ENCODE measurements at regions not wholly inside any gene's neighbourhood (a gene's known extent, or its start where the extent isn't known, plus 50 kb on each side); places are given as distances from the start of the nearest gene placed in this dataset.
"Not testable (repeated sequence)": the region's sequence is repeated elsewhere in the genome, so short reads cannot be mapped to it uniquely, and the experiment has no call there.

- Histone ChIP-seq H3K36me3 (ENCODE audit: control insufficient read depth, insufficient read depth, low read length) (no peaks in the 10 kb centered on the region), H3K27ac (ENCODE audit: low read depth, low read length) (no peak overlapping the region), H3K4me1 (ENCODE audit: control insufficient read depth, insufficient read depth, low read length) (no peaks in the 10 kb centered on the region), H3K9me3 (ENCODE audit: control insufficient read depth, insufficient read depth, low read length) (no peaks in the 10 kb centered on the region), H3K4me3 (ENCODE audit: low read depth, low read length) (no peak overlapping the region), H3K27me3 (ENCODE audit: control insufficient read depth, insufficient read depth, low read length) (no peaks in the 10 kb centered on the region)
- no peak for DNase-seq (ENCODE audit: low read depth in 4 of 6, low spot score in 6 of 6)
- no CpG with 5 or more reads among the region's 4 CpGs for WGBS (ENCODE audit: insufficient coverage)
Measured at GRCh38 chr10:14431868-14432267, 101.1 kb upstream of the FRMD4A start.

DNA sequence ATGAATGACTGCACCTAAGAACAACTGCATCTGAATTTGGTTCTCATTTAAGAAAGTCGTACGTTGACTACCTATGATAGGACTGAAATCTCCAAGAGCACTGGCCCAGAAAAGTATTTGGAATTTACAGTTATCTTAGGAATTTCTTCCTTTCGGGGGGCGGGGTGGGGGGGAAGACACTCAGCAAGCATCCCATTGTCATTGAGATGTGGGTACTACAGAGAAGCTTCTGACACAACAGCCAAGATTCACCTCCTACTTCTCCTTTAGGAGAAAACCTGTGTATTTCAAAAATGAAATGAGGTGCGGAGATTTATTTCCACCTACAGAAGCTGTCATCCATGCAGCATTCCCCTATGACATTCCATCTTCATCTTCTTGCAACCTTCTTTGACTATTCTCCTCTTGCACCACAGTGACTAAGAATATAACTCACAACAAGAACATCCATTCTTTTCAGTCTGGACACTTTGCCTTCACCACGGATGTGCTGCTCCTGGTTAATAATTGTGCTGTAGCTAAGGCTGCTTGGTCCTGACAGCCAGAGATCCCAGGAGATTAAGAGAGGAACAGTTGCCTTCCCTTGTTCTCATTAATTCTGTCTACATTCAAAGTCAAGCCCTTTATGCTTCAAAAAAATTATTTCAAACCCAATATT lies 98.4 kb upstream of the FRMD4A start:
- peak in 1 of 6 donors; percentile 51 for DNase-seq (ENCODE audit: low read depth in 4 of 6, low spot score in 6 of 6)
- WGBS (ENCODE audit: insufficient coverage), result 25% methylated on average over 2 of the region's 6 CpGs
- Histone ChIP-seq H3K9me3 (ENCODE audit: control insufficient read depth, insufficient read depth, low read length) (no peaks in the 10 kb centered on the region), H3K4me3 (ENCODE audit: low read depth, low read length) (no peak overlapping the region), H3K36me3 (ENCODE audit: control insufficient read depth, insufficient read depth, low read length) (no peaks in the 10 kb centered on the region), H3K27me3 (ENCODE audit: control insufficient read depth, insufficient read depth, low read length) (no peaks in the 10 kb centered on the region), H3K27ac (ENCODE audit: low read depth, low read length) (no peak overlapping the region), H3K4me1 (ENCODE audit: control insufficient read depth, insufficient read depth, low read length) (no peaks in the 10 kb centered on the region)

DNA sequence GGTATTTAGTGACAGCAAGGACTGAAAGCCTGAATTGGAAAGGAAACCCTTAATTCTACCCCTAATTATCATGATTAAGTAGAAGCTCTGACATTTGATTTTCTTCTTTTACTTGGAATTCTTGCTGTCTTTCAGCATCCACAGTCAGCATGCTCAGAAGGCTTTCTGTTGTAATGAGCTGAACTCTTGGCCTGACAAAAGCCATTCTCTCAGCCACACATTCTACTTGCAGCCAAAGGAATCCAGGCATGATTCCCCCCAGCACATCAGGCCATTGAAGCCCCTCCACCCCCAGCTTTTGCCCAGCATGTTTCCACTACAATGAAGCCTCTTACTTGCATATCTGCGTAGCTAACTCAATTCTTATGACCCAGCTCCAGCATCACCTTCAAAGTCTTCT lies 94.3 kb upstream of the FRMD4A start:
- H3K27ac ChIP-seq (ENCODE audit: low read depth, low read length), result no peak overlapping the region
- no peaks in the 10 kb centered on the region for H3K4me1 ChIP-seq (ENCODE audit: control insufficient read depth, insufficient read depth, low read length)
- no peak overlapping the region for H3K4me3 ChIP-seq (ENCODE audit: low read depth, low read length)
- H3K36me3 ChIP-seq (ENCODE audit: control insufficient read depth, insufficient read depth, low read length), result no peaks in the 10 kb centered on the region
- no peaks in the 10 kb centered on the region for H3K27me3 ChIP-seq (ENCODE audit: control insufficient read depth, insufficient read depth, low read length)
- DNase-seq (ENCODE audit: low read depth in 4 of 6, low spot score in 6 of 6), result peak in 1 of 6 donors; percentile 21
- WGBS (ENCODE audit: insufficient coverage), result 88% methylated on average over 1 of the region's 1 CpG
- no peaks in the 10 kb centered on the region for H3K9me3 ChIP-seq (ENCODE audit: control insufficient read depth, insufficient read depth, low read length)

DNA sequence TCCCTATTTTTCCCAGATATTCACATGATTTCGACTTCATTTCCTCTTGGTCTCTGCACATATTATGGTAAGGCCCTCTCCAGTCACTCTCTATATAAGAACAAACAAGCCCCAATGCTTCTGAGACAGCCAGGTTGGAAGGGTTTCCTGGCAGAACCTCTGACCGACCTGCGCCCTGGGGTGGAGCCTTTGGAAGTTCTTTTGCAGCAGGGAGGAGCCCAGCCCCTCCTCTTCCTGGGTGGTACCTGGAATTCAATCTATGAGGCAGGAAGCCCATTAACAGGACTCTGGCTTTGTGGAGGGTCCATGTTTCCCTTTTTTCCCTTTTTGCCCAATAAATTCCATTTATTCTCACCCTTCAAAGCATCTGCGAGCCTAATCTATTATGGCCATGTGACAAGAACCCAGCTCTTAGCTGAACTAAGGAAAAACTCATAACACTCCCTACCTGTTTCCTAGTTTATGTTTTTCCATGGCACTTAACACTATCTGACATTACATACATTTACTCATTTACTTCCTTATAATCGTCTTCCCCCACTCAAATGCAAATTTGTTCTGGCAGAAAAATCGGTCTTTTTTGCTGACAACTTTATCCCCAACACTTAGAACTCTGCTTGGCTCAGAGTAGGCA lies 92.5 kb upstream of the FRMD4A start:
- H3K36me3 ChIP-seq (ENCODE audit: control insufficient read depth, insufficient read depth, low read length), result no peaks in the 10 kb centered on the region
- H3K9me3 ChIP-seq (ENCODE audit: control insufficient read depth, insufficient read depth, low read length), result no peaks in the 10 kb centered on the region
- no peaks in the 10 kb centered on the region for H3K27me3 ChIP-seq (ENCODE audit: control insufficient read depth, insufficient read depth, low read length)
- WGBS (ENCODE audit: insufficient coverage), result 76% methylated on average over 5 of the region's 6 CpGs
- DNase-seq (ENCODE audit: low read depth in 4 of 6, low spot score in 6 of 6), result peak in 1 of 6 donors; percentile 38
- no peaks in the 10 kb centered on the region for H3K4me1 ChIP-seq (ENCODE audit: control insufficient read depth, insufficient read depth, low read length)
- no peak overlapping the region for H3K4me3 ChIP-seq (ENCODE audit: low read depth, low read length)
- H3K27ac ChIP-seq (ENCODE audit: low read depth, low read length), result no peak overlapping the region

- WGBS (ENCODE audit: insufficient coverage), result 83% methylated on average over 1 of the region's 2 CpGs
- Histone ChIP-seq H3K9me3 (ENCODE audit: control insufficient read depth, insufficient read depth, low read length) (no peaks in the 10 kb centered on the region), H3K36me3 (ENCODE audit: control insufficient read depth, insufficient read depth, low read length) (no peaks in the 10 kb centered on the region), H3K4me3 (ENCODE audit: low read depth, low read length) (no peak overlapping the region), H3K27ac (ENCODE audit: low read depth, low read length) (no peak overlapping the region), H3K27me3 (ENCODE audit: control insufficient read depth, insufficient read depth, low read length) (no peaks in the 10 kb centered on the region), H3K4me1 (ENCODE audit: control insufficient read depth, insufficient read depth, low read length) (no peaks in the 10 kb centered on the region)
- DNase-seq (ENCODE audit: low read depth in 4 of 6, low spot score in 6 of 6), result no peak
Measured at GRCh38 chr10:14422431-14422830, 91.7 kb upstream of the FRMD4A start.

GRCh38 chr10:14421941-14422340 lies 91.2 kb upstream of the FRMD4A start:
- Histone ChIP-seq H3K9me3 (ENCODE audit: control insufficient read depth, insufficient read depth, low read length) (no peaks in the 10 kb centered on the region), H3K36me3 (ENCODE audit: control insufficient read depth, insufficient read depth, low read length) (no peaks in the 10 kb centered on the region), H3K4me1 (ENCODE audit: control insufficient read depth, insufficient read depth, low read length) (no peaks in the 10 kb centered on the region), H3K27me3 (ENCODE audit: control insufficient read depth, insufficient read depth, low read length) (no peaks in the 10 kb centered on the region), H3K4me3 (ENCODE audit: low read depth, low read length) (no peak overlapping the region), H3K27ac (ENCODE audit: low read depth, low read length) (no peak overlapping the region)
- DNase-seq (ENCODE audit: low read depth in 4 of 6, low spot score in 6 of 6), result no peak
- WGBS (ENCODE audit: insufficient coverage), result 78% methylated on average over 3 of the region's 3 CpGs

DNA sequence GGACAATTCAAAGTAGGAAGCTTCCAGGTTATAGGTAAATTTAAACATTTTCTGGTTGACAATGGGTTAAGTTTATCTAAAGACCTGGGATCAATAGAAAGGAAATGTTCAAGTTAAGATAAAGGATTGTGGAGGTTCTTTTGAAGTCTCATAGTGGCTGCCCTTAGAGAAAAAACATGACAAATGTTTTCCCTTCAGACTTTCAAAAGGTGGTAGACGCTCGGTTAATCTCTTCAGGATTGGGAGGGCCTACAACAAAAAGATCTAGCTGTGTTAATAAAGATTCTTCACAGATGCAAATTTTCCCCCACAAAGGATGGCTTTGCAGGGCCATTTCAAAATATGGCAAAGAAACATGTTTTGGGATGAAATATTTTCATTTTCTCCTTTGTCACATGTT lies 86.6 kb upstream of the FRMD4A start:
- not testable (repeated sequence) for H3K4me1 ChIP-seq (ENCODE audit: control insufficient read depth, insufficient read depth, low read length); H3K27ac ChIP-seq (ENCODE audit: low read depth, low read length); H3K4me3 ChIP-seq (ENCODE audit: low read depth, low read length); H3K9me3 ChIP-seq (ENCODE audit: control insufficient read depth, insufficient read depth, low read length); DNase-seq (ENCODE audit: low read depth in 4 of 6, low spot score in 6 of 6); H3K27me3 ChIP-seq (ENCODE audit: control insufficient read depth, insufficient read depth, low read length); H3K36me3 ChIP-seq (ENCODE audit: control insufficient read depth, insufficient read depth, low read length)
- no CpG with 5 or more reads among the region's 2 CpGs for WGBS (ENCODE audit: insufficient coverage)

GRCh38 chr10:14416308-14416700 lies 85.6 kb upstream of the FRMD4A start:
- Histone ChIP-seq H3K4me3 (ENCODE audit: low read depth, low read length) (no peak overlapping the region), H3K9me3 (ENCODE audit: control insufficient read depth, insufficient read depth, low read length) (no peaks in the 10 kb centered on the region), H3K27me3 (ENCODE audit: control insufficient read depth, insufficient read depth, low read length) (no peaks in the 10 kb centered on the region), H3K27ac (ENCODE audit: low read depth, low read length) (no peak overlapping the region), H3K36me3 (ENCODE audit: control insufficient read depth, insufficient read depth, low read length) (no peaks in the 10 kb centered on the region), H3K4me1 (ENCODE audit: control insufficient read depth, insufficient read depth, low read length) (no peaks in the 10 kb centered on the region)
- DNase-seq (ENCODE audit: low read depth in 4 of 6, low spot score in 6 of 6), result no peak
- 96% methylated on average over 3 of the region's 7 CpGs for WGBS (ENCODE audit: insufficient coverage)

DNA sequence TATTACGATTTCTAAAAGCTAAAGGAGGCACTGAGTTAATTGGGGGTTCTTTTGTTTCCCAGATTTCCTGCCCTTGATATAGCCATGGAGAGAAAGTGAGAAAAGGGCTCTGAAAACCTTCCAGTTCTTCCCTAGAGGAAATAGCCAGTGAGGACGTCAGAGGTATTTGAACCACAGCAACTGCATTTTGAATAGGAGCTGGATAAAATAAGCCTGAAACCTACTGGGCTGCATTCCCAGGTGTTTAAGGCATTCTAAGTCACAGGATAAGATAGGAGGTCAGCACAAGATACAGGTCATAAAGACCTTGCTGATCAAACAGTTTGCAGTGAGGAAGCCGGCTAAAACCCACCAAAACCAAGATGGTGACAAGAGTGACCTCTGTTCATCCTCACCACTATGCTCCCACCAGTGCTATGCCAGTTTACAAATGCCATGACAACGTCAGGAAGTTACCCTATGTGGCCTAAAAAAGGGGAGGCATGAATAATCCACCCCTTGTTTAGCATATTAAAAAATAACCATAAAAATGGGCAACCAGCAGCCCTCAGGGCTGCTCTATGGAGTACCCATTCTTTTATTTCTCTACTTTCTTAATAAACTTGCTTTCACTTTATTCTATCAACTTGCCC lies 85.1 kb upstream of the FRMD4A start:
- H3K36me3 ChIP-seq (ENCODE audit: control insufficient read depth, insufficient read depth, low read length), result no peaks in the 10 kb centered on the region
- WGBS (ENCODE audit: insufficient coverage), result 83% methylated on average over 4 of the region's 4 CpGs

DNA sequence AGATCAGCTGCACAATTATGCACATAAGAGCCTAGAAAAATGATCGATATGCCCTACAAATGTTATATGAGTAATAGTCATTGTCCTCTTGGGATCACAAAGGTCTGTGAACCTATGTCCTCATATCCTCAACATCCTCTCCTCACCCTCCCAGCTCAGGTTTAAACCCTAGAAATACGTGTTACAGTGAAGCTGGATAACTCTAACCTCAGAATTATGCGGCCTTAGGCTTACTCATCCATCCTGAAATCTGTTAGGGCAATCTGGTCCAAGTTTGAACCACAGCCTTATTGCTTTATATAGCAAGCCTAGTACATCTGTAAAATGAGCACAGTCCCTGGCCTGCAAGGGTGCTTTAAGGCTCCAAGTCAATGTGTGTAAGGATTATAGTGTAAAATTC lies 84.2 kb upstream of the FRMD4A start:
- H3K9me3 ChIP-seq (ENCODE audit: control insufficient read depth, insufficient read depth, low read length), result no peaks in the 10 kb centered on the region
- no peak overlapping the region for H3K4me3 ChIP-seq (ENCODE audit: low read depth, low read length)
- H3K36me3 ChIP-seq (ENCODE audit: control insufficient read depth, insufficient read depth, low read length), result no peaks in the 10 kb centered on the region
- no peak overlapping the region for H3K27ac ChIP-seq (ENCODE audit: low read depth, low read length)
- no peak for DNase-seq (ENCODE audit: low read depth in 4 of 6, low spot score in 6 of 6)
- H3K27me3 ChIP-seq (ENCODE audit: control insufficient read depth, insufficient read depth, low read length), result no peaks in the 10 kb centered on the region
- no peaks in the 10 kb centered on the region for H3K4me1 ChIP-seq (ENCODE audit: control insufficient read depth, insufficient read depth, low read length)
- 95% methylated on average over 2 of the region's 3 CpGs for WGBS (ENCODE audit: insufficient coverage)

More for the DNA sequence above, 85.1 kb upstream of the FRMD4A start:
- no peak overlapping the region for H3K4me3 ChIP-seq (ENCODE audit: low read depth, low read length)
- no peak overlapping the region for H3K27ac ChIP-seq (ENCODE audit: low read depth, low read length)
- no peaks in the 10 kb centered on the region for H3K9me3 ChIP-seq (ENCODE audit: control insufficient read depth, insufficient read depth, low read length)
- H3K4me1 ChIP-seq (ENCODE audit: control insufficient read depth, insufficient read depth, low read length), result no peaks in the 10 kb centered on the region
- H3K27me3 ChIP-seq (ENCODE audit: control insufficient read depth, insufficient read depth, low read length), result no peaks in the 10 kb centered on the region
- no peak for DNase-seq (ENCODE audit: low read depth in 4 of 6, low spot score in 6 of 6)

All from spinal cord (tissue), 9 donors.